NCI-H1436 (cell line): ENCODE measurements at regions not wholly inside any gene's neighbourhood (a gene's known extent, or its start where the extent isn't known, plus 50 kb on each side); places are given as distances from the start of the nearest gene placed in this dataset.
A peak's percentile ranks its signal among the peaks of the same experiment; 100 is the strongest.
"Not testable (repeated sequence)": the region's sequence is repeated elsewhere in the genome, so short reads cannot be mapped to it uniquely, and the experiment has no call there.

ENCODE experiments used
- DNase-seq: peaks from one replicate; lab custom pipeline; 2025; lab: John Stamatoyannopoulos, UW

DNA sequence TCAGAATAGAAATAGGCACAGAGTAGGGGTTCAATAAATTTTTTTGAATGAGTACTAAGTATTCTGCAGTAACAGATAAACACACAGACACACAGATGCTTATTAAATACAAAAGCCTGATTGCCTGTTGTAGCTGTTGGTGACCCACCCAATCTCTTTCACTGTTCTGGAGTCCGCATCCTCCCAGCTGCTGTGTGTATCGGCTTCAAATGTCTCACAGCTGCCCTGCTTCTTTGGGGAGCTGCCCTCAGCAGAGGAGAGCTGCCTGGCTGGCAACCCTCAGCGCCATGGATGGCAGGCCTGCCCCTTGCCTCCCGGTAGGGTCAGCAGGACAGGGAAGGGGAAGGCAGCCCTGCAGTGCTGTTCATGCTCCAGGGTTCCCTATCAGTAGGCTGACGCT lies 50.5 kb upstream of the PRNP start:
- DNase-seq: no peak

DNA sequence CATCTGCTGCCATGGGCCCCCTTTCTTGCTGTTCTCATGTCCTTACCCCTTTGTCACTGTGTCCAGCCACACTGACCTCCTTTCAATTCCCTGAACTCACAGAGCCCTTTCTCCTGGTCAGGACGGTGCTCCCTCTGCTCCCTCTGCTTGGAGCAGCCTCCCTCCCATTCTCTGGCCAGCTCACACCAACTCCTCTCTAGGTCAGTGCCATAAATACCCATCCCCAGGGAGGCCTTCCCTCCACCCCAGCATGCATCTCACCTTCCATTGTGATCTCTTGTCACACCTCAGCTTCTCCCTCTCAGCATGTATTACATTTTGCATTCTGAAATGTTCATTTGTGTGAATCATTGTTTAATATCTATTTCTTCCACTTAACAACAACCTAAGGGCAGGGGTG lies 50.9 kb upstream of the PRNP start:
- no peak for DNase-seq

GRCh38 chr20:4633780-4634179 lies 52.5 kb upstream of the PRNP start:
- no peak for DNase-seq

DNA sequence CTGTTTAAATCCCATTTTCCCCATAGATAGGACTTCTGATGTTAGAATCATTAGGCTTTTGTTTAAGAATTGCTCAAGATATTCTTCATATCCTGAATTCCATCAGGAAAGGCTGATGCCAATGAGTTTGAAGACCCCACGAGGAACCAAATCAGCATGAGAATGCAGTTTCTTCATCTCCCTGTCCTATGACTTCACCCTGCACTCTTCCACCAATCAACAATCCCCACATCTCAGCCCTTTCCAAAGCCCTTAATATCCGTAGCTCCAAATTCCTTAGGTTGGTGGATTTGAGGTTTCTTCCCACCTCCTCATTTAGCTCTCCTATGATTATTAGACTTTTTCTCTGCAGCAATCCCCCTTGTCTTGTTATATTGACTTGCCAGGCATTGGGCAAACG lies 52.9 kb upstream of the PRNP start:
- no peak for DNase-seq

GRCh38 chr20:4632876-4633275 lies 53.4 kb upstream of the PRNP start:
- DNase-seq: no peak

- no peak for DNase-seq
Measured at GRCh38 chr20:4626228-4626627, 60.0 kb upstream of the PRNP start.

GRCh38 chr20:4625687-4626086 lies 60.6 kb upstream of the PRNP start:
- DNase-seq: no peak

GRCh38 chr20:4624675-4625336 lies 61.5 kb upstream of the PRNP start:
- DNase-seq: not testable (repeated sequence)

DNA sequence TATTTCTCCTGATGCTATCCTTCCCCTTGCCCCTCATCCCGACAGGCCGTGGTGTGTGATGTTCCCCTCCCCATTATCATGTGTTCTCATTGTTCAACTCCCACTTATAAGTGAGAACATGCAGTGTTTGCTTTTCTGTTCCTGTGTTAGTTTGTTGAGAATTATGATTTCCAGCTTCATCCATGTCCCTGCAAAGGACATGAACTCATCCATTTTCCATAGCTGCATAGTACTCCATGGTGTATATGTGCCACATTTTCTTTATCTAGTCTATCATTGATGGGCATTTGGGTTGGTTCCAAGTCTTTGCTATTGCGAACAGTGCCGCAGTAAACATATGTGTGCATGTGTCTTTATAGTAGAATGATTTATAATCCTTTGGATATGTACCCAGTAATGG lies 67.1 kb upstream of the PRNP start:
- DNase-seq: not testable (repeated sequence)

GRCh38 chr20:4617484-4617883 lies 68.8 kb upstream of the PRNP start:
- DNase-seq: no peak

GRCh38 chr20:4617019-4617418 lies 69.2 kb upstream of the PRNP start:
- DNase-seq: no peak

GRCh38 chr20:4613718-4614620 lies 72.3 kb upstream of the PRNP start:
- no peak for DNase-seq

DNA sequence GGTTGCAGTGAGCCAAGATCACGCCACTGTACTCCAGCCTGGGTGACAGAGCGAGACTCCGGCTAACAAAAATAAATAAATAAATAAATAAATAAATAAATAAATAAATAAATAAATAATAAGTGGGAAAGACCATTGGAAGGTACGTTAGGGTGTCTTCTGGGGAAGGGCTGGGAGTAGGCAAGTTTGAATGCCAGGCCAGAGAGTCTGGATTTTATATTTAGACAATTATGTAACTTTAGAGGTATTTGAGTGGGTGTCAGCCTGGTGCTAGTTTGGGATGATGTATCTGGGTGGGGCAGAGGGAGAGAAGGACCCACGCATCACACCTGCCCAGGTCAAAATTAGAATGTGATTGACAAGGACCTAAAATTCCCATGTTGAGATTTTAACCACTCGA lies 73.1 kb upstream of the PRNP start:
- DNase-seq: no peak

- DNase-seq: no peak
Measured at GRCh38 chr20:4610871-4611270, 75.4 kb upstream of the PRNP start.

DNA sequence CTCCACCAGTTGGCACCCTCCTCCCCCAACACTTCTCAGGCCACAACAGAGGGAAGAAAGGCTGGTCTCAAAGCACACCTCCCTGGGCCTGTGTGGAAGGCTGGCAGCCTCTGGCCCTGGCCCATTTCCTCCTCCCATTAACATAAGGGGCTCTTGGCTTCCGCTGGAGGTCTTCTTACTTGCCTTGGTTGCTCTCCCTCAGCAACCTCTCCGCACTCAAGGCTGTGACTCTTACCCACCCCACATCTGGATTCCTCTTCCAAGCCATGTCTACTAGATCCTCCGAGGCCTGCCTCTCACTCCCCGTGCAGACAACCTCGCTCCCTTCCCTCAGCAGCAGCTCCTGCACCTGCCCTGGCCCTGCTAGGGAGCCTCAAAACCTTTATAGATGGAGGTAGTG lies 76.7 kb upstream of the PRNP start:
- no peak for DNase-seq

GRCh38 chr20:4608861-4609260 lies 77.4 kb upstream of the PRNP start:
- no peak for DNase-seq

GRCh38 chr20:4607287-4607713 lies 79.0 kb upstream of the PRNP start:
- peak; percentile 38 for DNase-seq

DNA sequence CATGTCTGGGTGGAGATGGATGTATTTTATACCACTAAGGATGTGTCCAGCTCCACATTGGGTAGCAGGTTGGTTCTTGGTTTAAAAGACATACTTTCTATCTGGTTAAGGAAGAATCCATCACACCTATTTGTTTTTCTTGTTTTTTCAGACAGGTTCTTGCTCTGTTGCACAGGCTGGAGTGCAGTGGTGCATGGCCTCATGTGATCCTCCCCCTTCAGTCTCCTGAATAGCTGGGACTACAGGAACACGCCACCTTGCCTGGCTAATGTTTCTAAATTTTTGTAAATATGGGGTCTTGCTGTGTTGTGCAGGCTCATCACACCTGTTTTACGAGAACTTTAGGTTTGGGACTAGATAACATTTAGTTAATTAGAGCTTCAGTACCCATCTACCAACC lies 80.2 kb upstream of the PRNP start:
- no peak for DNase-seq

GRCh38 chr20:4605166-4605565 lies 81.1 kb upstream of the PRNP start:
- no peak for DNase-seq

DNA sequence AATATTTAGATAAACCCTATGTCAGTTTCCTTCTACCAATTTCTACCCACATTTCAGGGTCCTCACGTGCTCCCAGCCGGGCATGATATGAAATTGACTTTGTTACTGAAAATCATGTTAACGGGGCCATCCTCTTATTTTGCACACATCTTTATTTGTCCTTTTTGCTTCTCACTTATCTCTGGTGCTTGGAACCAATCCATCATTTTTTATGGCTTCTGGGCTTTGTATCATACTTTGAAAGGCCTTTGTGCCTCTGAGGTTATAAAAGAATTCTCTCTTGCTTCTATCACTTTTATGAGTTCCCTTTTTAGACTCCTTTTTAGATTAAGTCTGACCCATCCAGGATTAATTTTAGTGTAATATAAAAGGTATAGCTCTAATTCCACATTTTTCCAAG lies 81.7 kb upstream of the PRNP start:
- no peak for DNase-seq

GRCh38 chr20:4603724-4604123 lies 82.5 kb upstream of the PRNP start:
- no peak for DNase-seq

DNA sequence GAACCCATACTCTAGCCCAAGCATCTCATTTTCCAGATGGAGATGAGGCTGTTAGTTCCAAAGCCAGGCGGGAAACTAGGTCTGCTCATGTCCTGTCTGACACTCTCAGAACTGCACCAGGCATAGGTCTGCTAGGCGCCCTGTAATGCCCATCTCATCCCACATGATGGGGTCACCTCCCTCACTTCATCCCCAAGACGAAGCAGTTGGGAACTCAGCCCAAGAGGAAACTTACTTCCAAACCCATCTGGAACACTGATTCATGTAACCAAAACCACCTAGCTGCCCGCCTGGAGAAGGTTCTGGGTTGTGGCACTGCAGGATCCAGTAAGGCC lies 84.0 kb upstream of the PRNP start:
- DNase-seq: no peak

- DNase-seq: no peak
Measured at GRCh38 chr20:4601630-4602296, 84.5 kb upstream of the PRNP start.
